ENCODE measurements at regions not wholly inside any gene's neighbourhood (a gene's known extent, or its start where the extent isn't known, plus 50 kb on each side); places are given as distances from the start of the nearest gene placed in this dataset.

DNA sequence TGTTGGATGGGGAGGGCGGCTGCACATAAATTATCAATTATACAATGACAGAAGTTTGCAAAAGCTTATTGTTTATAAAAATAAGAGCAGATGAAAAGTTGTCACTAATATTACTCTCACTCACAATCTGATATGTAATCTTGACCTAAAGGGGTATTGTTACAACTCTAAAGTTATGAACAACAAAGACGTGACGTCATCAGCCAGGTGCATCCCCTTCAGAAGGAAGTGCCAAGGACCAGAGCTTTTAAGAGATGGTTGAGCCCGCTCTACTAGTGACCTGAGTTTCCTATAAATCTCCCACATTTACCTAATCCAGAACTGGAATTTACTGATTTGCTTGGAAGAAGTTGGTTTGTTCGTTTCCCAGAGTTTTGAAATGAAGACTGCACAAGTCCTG, 247.7 kb upstream of the MGMT start:
- DNase-seq = no peak
- Histone ChIP-seq H3K36me3 (no peaks in the 10 kb centered on the region), H3K9me3 (no peaks in the 10 kb centered on the region), H3K4me3 (no peak overlapping the region), H3K27me3 (no peaks in the 10 kb centered on the region), H3K27ac (no peak overlapping the region), H3K4me1 (no peaks in the 10 kb centered on the region)
- intact Hi-C loops (cut with DNase I) = no loop called here
- TF ChIP-seq, protein P1, sequence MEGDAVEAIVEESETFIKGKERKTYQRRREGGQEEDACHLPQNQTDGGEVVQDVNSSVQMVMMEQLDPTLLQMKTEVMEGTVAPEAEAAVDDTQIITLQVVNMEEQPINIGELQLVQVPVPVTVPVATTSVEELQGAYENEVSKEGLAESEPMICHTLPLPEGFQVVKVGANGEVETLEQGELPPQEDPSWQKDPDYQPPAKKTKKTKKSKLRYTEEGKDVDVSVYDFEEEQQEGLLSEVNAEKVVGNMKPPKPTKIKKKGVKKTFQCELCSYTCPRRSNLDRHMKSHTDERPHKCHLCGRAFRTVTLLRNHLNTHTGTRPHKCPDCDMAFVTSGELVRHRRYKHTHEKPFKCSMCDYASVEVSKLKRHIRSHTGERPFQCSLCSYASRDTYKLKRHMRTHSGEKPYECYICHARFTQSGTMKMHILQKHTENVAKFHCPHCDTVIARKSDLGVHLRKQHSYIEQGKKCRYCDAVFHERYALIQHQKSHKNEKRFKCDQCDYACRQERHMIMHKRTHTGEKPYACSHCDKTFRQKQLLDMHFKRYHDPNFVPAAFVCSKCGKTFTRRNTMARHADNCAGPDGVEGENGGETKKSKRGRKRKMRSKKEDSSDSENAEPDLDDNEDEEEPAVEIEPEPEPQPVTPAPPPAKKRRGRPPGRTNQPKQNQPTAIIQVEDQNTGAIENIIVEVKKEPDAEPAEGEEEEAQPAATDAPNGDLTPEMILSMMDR (IDR thresholded peaks at IDR 0.05) = no peak
- no peak for TF ChIP-seq POLR2A (IDR thresholded peaks at IDR 0.05)
- 56 to 61% methylated on average over 5 of the region's 5 CpGs for WGBS, 2 donors

DNA sequence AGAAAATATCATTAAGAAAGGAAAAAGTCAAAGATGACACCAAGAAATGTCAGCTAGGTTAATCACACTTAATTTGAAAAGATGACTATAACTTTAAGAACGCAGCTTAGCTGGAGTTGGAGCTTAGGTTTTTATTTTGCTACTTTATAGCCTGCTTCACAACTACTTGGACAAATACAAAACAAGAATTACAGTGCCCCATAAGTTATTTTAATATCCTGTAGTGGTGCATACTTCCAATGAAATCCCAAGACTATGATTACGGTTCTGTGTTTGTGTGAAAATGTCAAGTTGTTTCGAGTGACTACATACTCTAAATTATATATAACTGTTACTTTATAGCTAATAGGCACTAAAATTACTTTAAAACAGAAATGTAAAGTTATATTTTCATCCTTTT, 244.6 kb upstream of the MGMT start:
- no peaks in the 10 kb centered on the region for H3K36me3 ChIP-seq
- WGBS, 2 donors = 73 to 80% methylated on average over 3 of the region's 3 CpGs
- no peak for DNase-seq
- TF ChIP-seq, protein P1 (IDR thresholded peaks at IDR 0.05) = no peak
- TF ChIP-seq POLR2A (IDR thresholded peaks at IDR 0.05) = no peak
- H3K4me1 ChIP-seq = no peaks in the 10 kb centered on the region
- H3K27me3 ChIP-seq = no peaks in the 10 kb centered on the region
- H3K9me3 ChIP-seq = peaks cover 0 to 7% (median 0%) of the 10 kb centered on the region in 3 donors
- intact Hi-C loops (cut with DNase I) = no loop called here
- no peak overlapping the region for H3K27ac ChIP-seq
- H3K4me3 ChIP-seq = no peak overlapping the region

DNA sequence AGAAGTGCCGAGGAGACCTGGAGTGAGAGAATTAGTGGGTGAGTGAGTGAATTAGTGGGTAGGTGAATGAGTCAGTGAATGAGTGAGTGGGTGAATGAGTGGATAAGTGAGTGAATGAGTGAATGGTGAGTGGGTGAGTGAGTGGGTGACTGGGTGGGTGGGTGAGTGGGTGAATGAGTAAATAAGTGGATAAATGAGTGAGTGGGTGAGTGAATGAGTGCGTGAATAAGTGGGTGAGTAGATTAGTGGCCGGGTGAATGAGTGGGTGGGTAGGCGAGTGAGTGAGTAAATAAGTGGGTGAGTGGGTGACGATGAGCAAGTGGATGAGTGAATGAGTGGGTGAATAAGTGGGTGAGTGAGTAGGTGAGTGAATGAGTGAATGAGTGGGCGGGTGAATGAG, 243.7 kb upstream of the MGMT start:
- no peaks in the 10 kb centered on the region for H3K36me3 ChIP-seq
- no peak for DNase-seq

DNA sequence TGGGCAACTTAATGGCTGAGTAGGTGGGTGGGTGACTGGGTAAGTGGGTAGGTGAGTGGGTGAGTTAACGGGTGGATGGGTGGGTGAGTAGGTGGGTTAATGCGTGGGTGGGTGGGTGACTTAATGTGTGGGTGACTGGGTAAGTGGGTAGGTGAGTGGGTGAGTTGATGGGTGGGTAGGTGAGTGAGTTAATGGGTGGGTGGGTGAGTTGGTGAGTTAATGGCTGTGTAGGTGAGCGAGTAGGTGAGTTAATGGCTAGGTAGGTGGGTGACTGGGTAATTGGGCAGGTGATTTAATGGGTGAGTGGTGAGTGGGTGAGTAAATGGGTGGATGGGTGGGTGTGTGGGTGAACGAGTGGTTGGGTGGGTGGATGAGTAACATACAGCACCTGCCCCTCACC, 243.0 kb upstream of the MGMT start:
- Histone ChIP-seq H3K27ac (no peak overlapping the region), H3K36me3 (no peaks in the 10 kb centered on the region), H3K4me1 (no peaks in the 10 kb centered on the region), H3K27me3 (no peaks in the 10 kb centered on the region), H3K9me3 (peaks cover 0 to 7% (median 0%) of the 10 kb centered on the region in 3 donors), H3K4me3 (no peak overlapping the region)
- TF ChIP-seq POLR2A (IDR thresholded peaks at IDR 0.05) = no peak
- TF ChIP-seq, protein P1 (IDR thresholded peaks at IDR 0.05) = no peak
- 68 to 69% methylated on average over 4 of the region's 4 CpGs for WGBS, 2 donors
- intact Hi-C loops (cut with DNase I) = no loop called here
- DNase-seq = no peak

More for the DNA sequence above, 243.7 kb upstream of the MGMT start:
- no peak overlapping the region for H3K4me3 ChIP-seq
- H3K27ac ChIP-seq = no peak overlapping the region
- WGBS, 2 donors = 61 to 70% methylated on average over 6 of the region's 6 CpGs
- TF ChIP-seq, protein P1 (IDR thresholded peaks at IDR 0.05) = no peak
- TF ChIP-seq POLR2A (IDR thresholded peaks at IDR 0.05) = no peak
- H3K4me1 ChIP-seq = no peaks in the 10 kb centered on the region
- H3K27me3 ChIP-seq = no peaks in the 10 kb centered on the region
- intact Hi-C loops (cut with DNase I) = no loop called here
- H3K9me3 ChIP-seq = peaks cover 0 to 7% (median 0%) of the 10 kb centered on the region in 3 donors

DNA sequence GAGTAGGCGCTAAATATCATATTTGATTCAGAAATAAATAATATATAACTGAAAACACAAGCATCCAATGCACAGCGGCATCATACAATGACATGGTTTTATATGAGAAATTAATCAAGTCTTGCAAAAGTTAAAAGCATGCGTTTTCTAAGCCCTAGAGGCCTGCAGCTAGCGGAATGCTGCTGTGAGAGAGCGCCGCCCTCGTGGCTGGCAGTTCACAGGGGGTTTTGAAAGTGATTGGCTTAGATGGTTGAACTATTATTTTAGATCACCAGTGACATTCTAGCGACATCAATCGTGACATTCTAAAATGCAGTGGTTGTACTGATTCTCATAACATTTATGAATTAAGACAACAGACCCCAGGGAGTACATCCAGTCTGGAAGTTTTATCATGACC, 235.2 kb upstream of the MGMT start:
- H3K36me3 ChIP-seq = no peaks in the 10 kb centered on the region
- no peaks in the 10 kb centered on the region for H3K4me1 ChIP-seq
- 88 to 91% methylated on average over 9 of the region's 9 CpGs for WGBS, 2 donors
- H3K4me3 ChIP-seq = no peak overlapping the region
- no peaks in the 10 kb centered on the region for H3K9me3 ChIP-seq
- DNase-seq = no peak
- no peaks in the 10 kb centered on the region for H3K27me3 ChIP-seq
- no peak overlapping the region for H3K27ac ChIP-seq
- intact Hi-C loops (cut with DNase I) = no loop called here
- TF ChIP-seq POLR2A (IDR thresholded peaks at IDR 0.05) = no peak
- TF ChIP-seq, protein P1 (IDR thresholded peaks at IDR 0.05) = no peak
